Tibial artery (tissue), 4 donors: ENCODE measurements at regions not wholly inside any gene's neighbourhood (a gene's known extent, or its start where the extent isn't known, plus 50 kb on each side); places are given as distances from the start of the nearest gene placed in this dataset.
"Not testable (repeated sequence)": the region's sequence is repeated elsewhere in the genome, so short reads cannot be mapped to it uniquely, and the experiment has no call there.

Source experiments
- DNase-seq, 2 donors: peaks; one replicate each; pipeline ENCODE4 v3.0.0-alpha.2; 2019
- H3K27ac ChIP-seq, 2 donors: fragments of 200-600 bp; sonication (generic) in 1 of 2; 1 replicate in 1 of 2; 2 replicates in 1 of 2; pipeline ENCODE4 v1.5.1; 2018 to 2019; ENCODE audit warnings: mild to moderate bottlenecking in 1 of 2
- H3K27me3 ChIP-seq, 2 donors: fragments of 200-600 bp; sonication (generic) in 1 of 2; one replicate each; pipeline versions ENCODE4 v1.5.1 to v1.6.0; 2016 to 2019
- H3K36me3 ChIP-seq, 3 donors: fragments of 200-600 bp; sonication (generic) in 2 of 3; one replicate each; pipeline ENCODE4 v1.5.1; 2016 to 2019; ENCODE audit warnings: mild to moderate bottlenecking in 2 of 3
- H3K4me1 ChIP-seq, 4 donors: fragments of 200-600 bp; sonication (generic) in 2 of 4; 1 replicate in 3 of 4; 2 replicates in 1 of 4; pipeline ENCODE4 v1.5.1; 2016 to 2019
- H3K4me3 ChIP-seq, 2 donors: fragments of 200-600 bp; sonication (generic) in 1 of 2; 1 replicate in 1 of 2; 2 replicates in 1 of 2; pipeline ENCODE4 v1.5.1; 2018 to 2019; ENCODE audit warnings: mild to moderate bottlenecking in 2 of 2
- H3K9me3 ChIP-seq, 3 donors: fragments of 200-600 bp; sonication (generic) in 1 of 3; one replicate each; pipeline ENCODE4 v1.5.1; 2016 to 2019
- intact Hi-C: fragments of 100-400 bp; cut with DNase I; formaldehyde crosslinking; loops from one replicate; pipeline ENCODE4 v1.15.0; 2023; ENCODE audit warnings: low total_unique reads
- TF ChIP-seq, protein P1 (sequence below), 2 experiments: fragments of 200-600 bp in 1 of 2; fragments of 450-650 bp in 1 of 2; IDR thresholded peaks; one replicate each; pipeline ENCODE4 v1.5.1; 2017 to 2019; ENCODE audit warnings: antibody characterized with exemption in 2 of 2, mild to moderate bottlenecking in 1 of 2, moderate library complexity in 1 of 2

DNA sequence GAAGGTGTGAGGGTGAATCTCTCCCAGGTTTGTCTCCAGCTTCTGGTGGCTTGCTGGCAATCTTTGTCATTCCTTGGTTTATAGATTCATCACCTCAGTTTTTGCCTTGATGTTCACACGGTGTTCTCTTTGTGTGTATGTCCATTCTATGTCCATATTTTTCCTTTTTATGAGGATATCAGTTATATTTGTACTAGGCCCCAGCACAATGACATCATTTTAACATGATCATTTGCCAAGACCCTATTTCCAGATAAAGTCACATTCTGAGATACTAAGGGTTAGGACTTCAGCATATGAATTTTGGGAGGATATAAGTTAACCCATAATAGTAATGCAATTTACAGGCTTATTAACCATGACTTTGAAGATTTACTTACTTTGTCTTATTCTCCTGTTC is 649.0 kb downstream of the CPS1 start:
- no peaks in the 10 kb centered on the region for H3K36me3 ChIP-seq
- H3K27ac ChIP-seq = no peak overlapping the region
- no peak overlapping the region for H3K4me3 ChIP-seq
- intact Hi-C loops = no loop called here
- DNase-seq = no peak
- no peaks in the 10 kb centered on the region for H3K27me3 ChIP-seq
- no peaks in the 10 kb centered on the region for H3K9me3 ChIP-seq
- peaks cover 0 to 2% (median 0%) of the 10 kb centered on the region in 4 donors for H3K4me1 ChIP-seq
- TF ChIP-seq, protein P1, sequence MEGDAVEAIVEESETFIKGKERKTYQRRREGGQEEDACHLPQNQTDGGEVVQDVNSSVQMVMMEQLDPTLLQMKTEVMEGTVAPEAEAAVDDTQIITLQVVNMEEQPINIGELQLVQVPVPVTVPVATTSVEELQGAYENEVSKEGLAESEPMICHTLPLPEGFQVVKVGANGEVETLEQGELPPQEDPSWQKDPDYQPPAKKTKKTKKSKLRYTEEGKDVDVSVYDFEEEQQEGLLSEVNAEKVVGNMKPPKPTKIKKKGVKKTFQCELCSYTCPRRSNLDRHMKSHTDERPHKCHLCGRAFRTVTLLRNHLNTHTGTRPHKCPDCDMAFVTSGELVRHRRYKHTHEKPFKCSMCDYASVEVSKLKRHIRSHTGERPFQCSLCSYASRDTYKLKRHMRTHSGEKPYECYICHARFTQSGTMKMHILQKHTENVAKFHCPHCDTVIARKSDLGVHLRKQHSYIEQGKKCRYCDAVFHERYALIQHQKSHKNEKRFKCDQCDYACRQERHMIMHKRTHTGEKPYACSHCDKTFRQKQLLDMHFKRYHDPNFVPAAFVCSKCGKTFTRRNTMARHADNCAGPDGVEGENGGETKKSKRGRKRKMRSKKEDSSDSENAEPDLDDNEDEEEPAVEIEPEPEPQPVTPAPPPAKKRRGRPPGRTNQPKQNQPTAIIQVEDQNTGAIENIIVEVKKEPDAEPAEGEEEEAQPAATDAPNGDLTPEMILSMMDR (IDR thresholded peaks at IDR 0.05) = no peak

DNA sequence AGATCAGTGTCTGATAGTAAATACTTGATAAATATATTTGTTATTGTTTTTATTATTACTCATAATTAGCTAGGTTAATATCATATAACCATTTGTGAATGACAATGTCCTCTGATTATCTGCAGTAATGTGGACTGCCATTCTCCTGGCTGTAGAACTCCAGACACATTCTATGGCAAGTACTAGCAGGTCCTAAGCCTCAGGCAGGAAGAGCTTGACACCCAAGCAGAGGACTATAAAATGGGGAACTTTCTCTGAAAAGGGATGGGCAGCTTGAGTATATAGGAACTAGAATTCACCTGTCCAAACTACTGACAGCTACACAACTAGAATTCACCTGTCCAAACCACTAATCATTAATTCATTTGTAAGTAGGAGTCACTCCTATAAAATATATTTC is 649.4 kb downstream of the CPS1 start:
- Histone ChIP-seq H3K27ac (no peak overlapping the region), H3K27me3 (no peaks in the 10 kb centered on the region), H3K36me3 (no peaks in the 10 kb centered on the region), H3K4me1 (peaks cover 0 to 2% (median 0%) of the 10 kb centered on the region in 4 donors), H3K4me3 (no peak overlapping the region), H3K9me3 (no peaks in the 10 kb centered on the region)
- no peak for DNase-seq
- intact Hi-C loops = no loop called here
- TF ChIP-seq, protein P1 (IDR thresholded peaks at IDR 0.05) = no peak

DNA sequence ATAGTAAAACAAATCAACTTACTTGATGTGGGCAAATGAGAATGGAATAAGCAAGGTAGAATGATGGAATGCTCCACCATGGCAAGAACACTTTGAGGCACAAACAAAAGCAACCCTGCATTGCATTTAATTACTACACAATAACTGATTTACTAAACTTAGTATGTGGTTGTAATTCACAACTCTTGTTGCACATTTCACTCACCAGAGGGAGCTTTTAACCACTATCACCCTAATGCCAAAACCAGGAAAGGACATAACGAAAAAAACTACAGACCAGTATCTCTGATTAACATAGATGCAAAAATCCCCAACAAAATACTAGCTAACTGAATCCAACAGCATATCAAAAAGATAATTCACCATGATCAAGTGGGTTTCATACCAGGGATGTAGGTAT is 659.8 kb downstream of the CPS1 start:
- Histone ChIP-seq H3K9me3 (peaks cover 0 to 2% (median 0%) of the 10 kb centered on the region in 3 donors), H3K4me3 (no peak overlapping the region), H3K4me1 (no peaks in the 10 kb centered on the region), H3K27me3 (no peaks in the 10 kb centered on the region), H3K36me3 (no peaks in the 10 kb centered on the region), H3K27ac (no peak overlapping the region)
- no peak for DNase-seq
- intact Hi-C loops = no loop called here
- TF ChIP-seq, protein P1 (IDR thresholded peaks at IDR 0.05) = no peak

DNA sequence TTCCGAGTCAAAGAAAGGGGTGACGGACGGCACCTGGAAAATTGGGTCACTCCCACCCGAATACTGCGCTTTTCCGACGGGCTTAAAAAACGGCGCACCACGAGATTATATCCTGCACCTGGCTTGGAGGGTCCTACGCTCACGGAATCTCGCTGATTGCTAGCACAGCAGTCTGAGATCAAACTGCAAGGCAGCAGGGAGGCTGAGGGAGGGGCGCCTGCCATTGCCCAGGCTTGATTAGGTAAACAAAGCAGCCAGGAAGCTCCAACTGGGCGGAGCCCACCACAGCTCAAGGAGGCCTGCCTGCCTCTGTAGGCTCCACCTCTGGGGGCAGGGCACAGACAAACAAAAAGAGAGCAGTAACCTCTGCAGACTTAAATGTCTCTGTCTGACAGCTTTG is 663.1 kb downstream of the CPS1 start:
- DNase-seq = not testable (repeated sequence)

DNA sequence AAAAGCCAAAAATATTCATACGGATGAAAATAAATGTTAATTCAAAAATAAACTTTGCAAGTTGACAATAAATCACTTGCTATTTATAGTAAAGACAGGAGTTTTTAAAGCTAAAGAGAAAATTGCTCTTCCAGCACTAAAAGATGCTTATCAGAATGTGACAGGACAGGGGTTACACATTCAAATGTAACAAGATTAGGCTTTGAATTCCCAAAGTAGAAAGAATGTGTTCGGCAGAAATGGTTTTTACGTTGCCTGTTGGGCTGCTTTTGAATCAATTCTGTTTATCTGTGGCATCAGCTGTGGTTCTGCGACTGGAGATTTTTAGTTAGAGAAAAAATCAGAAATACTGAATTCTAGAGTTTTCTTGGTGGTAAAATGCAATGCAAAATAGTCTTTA is 669.4 kb downstream of the CPS1 start:
- DNase-seq = no peak
- intact Hi-C loops = no loop called here
- TF ChIP-seq, protein P1 (IDR thresholded peaks at IDR 0.05) = no peak
- no peaks in the 10 kb centered on the region for H3K4me1 ChIP-seq
- no peak overlapping the region for H3K27ac ChIP-seq
- no peak overlapping the region for H3K4me3 ChIP-seq
- H3K36me3 ChIP-seq = no peaks in the 10 kb centered on the region
- no peaks in the 10 kb centered on the region for H3K9me3 ChIP-seq
- no peaks in the 10 kb centered on the region for H3K27me3 ChIP-seq

More for the DNA sequence above, 663.1 kb downstream of the CPS1 start:
- H3K4me1 ChIP-seq, H3K27me3 ChIP-seq, H3K4me3 ChIP-seq, H3K27ac ChIP-seq, H3K9me3 ChIP-seq, intact Hi-C loops, H3K36me3 ChIP-seq: not testable (repeated sequence)

DNA sequence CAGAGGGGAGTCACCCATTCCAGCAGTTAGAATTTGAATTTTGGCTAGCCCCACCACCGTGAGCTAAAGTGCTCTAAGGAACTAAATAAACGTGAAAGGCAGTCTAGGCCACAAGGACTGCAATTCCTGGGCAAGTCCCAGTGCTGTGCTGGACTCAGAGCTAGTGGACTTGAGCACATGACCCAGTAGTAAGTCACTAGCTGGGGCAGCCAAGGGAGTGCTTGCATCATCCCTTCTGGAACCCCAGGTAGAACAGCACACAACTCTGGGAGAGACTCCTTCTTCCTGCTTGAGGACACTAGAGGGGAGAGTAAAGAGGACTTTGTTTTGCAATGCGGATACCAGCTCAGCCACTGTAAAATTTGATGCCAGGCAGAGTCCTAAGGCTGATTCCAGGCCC is 672.2 kb downstream of the CPS1 start:
- no peaks in the 10 kb centered on the region for H3K4me1 ChIP-seq
- intact Hi-C loops = no loop called here
- H3K36me3 ChIP-seq = no peaks in the 10 kb centered on the region
- H3K9me3 ChIP-seq = no peaks in the 10 kb centered on the region
- DNase-seq = no peak
- TF ChIP-seq, protein P1 (IDR thresholded peaks at IDR 0.05) = no peak
- no peak overlapping the region for H3K27ac ChIP-seq
- no peaks in the 10 kb centered on the region for H3K27me3 ChIP-seq
- H3K4me3 ChIP-seq = no peak overlapping the region
